Nephron progenitor cell (in vitro differentiated cells): ENCODE measurements at regions not wholly inside any gene's neighbourhood (a gene's known extent, or its start where the extent isn't known, plus 50 kb on each side); places are given as distances from the start of the nearest gene placed in this dataset.

Source experiments
- DNase-seq: peaks from one replicate; pipeline ENCODE4 v3.0.0; 2021
- H3K27ac Mint-ChIP-seq: 2 replicates; pipeline ENCODE4 v1.8.0; 2021; ENCODE audit warnings: mild to moderate bottlenecking, moderate library complexity, mixed read lengths
- H3K27me3 Mint-ChIP-seq: 2 replicates; pipeline ENCODE4 v1.8.0; 2021; ENCODE audit warnings: mild to moderate bottlenecking, low read depth, mixed read lengths; ENCODE audit not compliant: poor library complexity
- H3K36me3 Mint-ChIP-seq: 2 replicates; pipeline ENCODE4 v1.8.0; 2021; ENCODE audit warnings: low read depth, mixed read lengths
- H3K4me1 Mint-ChIP-seq: 2 replicates; pipeline ENCODE4 v1.8.0; 2021; ENCODE audit warnings: mixed read lengths
- H3K4me3 Mint-ChIP-seq: 2 replicates; pipeline ENCODE4 v1.8.0; 2021; ENCODE audit warnings: mild to moderate bottlenecking, moderate library complexity, mixed read lengths
- H3K9me3 Mint-ChIP-seq: 2 replicates; pipeline ENCODE4 v1.8.0; 2021; ENCODE audit warnings: mild to moderate bottlenecking, moderate library complexity, mixed read lengths
- TF ChIP-seq, protein P1 (sequence below): fragments of 200-600 bp; sonication (generic); IDR thresholded peaks from 2 replicates; pipeline ENCODE4 v1.5.0; 2021; ENCODE audit warnings: antibody characterized with exemption

DNA sequence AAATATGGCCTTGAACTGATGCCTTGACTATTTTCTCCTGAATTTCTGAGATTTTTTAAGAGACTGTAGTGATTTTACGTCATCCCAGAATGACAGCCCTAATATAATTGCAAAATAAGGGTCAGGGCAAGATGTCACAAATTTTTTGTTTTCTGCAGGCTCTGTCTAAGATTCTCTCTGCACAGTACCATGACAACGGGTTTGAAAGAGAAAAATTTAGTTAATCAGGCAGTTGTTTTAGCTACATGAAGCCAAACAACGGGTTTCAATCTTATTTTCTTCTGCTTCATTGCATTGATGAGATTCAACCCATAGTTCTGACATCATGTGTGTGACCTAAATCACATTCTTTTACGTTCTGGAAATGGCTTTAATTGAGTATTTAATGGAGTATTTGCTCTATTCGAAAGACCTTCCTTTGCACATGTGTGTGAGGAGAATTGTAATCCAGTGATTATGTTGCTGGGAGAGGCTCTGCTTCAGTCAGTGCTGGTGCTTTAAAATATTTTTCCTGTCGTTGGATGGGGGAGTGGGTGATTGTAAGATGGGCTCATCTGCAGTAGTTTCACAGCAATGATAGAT, 118.0 kb upstream of the RHOBTB1 start:
- no peak for DNase-seq
- no peak overlapping the region for H3K4me3 Mint-ChIP-seq
- no peaks in the 10 kb centered on the region for H3K9me3 Mint-ChIP-seq
- H3K27ac Mint-ChIP-seq = no peak overlapping the region
- peaks cover 23% of the 10 kb centered on the region for H3K4me1 Mint-ChIP-seq
- TF ChIP-seq, protein P1, sequence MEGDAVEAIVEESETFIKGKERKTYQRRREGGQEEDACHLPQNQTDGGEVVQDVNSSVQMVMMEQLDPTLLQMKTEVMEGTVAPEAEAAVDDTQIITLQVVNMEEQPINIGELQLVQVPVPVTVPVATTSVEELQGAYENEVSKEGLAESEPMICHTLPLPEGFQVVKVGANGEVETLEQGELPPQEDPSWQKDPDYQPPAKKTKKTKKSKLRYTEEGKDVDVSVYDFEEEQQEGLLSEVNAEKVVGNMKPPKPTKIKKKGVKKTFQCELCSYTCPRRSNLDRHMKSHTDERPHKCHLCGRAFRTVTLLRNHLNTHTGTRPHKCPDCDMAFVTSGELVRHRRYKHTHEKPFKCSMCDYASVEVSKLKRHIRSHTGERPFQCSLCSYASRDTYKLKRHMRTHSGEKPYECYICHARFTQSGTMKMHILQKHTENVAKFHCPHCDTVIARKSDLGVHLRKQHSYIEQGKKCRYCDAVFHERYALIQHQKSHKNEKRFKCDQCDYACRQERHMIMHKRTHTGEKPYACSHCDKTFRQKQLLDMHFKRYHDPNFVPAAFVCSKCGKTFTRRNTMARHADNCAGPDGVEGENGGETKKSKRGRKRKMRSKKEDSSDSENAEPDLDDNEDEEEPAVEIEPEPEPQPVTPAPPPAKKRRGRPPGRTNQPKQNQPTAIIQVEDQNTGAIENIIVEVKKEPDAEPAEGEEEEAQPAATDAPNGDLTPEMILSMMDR = no peak
- no peaks in the 10 kb centered on the region for H3K27me3 Mint-ChIP-seq
- H3K36me3 Mint-ChIP-seq = no peaks in the 10 kb centered on the region

DNA sequence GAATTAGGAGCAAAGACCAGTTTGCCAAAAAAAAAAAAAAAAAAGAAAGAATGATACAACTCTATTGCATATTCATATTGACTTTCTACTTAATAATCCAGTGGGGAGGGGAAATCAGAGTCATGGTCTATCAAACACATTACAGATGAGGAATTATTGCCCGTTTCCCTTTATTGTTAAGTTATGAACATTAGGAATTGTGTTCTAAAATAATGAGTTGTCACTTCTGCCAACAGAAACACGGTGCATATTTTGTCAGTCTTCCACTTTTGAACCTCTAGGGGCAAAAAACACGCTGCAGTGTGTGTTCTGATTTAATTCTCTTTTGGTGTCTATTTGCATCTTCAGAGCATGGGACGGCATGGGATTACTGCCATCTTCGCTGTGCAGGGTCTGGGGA, 115.7 kb upstream of the RHOBTB1 start:
- Mint-ChIP-seq H3K27me3 (no peaks in the 10 kb centered on the region), H3K4me3 (no peak overlapping the region), H3K4me1 (peaks cover 21% of the 10 kb centered on the region), H3K27ac (no peak overlapping the region), H3K36me3 (no peaks in the 10 kb centered on the region), H3K9me3 (no peaks in the 10 kb centered on the region)
- no peak for DNase-seq
- TF ChIP-seq, protein P1 = no peak

DNA sequence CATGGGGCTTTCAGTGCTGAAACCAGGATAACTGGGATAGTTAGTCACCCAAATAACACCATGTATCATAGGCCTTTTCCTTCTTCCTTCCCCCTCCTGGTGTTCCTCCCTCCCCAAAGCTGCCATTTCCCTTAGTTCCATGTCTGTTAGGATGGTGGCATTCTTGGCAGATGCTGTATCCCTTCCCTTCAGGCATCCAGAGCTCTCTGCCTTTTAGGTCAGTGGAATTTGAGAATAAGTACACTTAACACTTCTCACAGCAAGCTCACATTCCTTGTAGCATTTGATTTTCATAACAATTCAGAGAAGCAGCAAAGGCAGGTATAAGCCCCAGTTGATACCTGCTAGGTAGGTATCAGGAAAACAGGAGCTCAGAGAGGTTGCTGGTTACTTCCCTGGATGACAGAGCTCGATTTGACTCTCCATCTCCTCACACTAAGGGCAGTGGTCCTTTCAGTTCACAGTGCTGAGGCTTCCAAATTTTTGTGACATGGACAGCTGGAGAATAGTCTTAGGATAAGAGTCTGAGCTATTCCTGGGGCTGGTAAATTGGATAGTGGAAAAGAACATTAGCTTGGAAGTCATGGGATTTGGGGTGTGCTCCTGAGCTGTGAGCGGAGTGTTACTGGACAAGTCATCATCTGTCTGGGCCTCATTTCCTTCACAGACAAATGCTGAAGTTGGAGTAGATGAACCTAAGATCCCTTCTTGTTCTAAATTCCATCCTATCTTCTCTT, 108.7 kb upstream of the RHOBTB1 start:
- H3K4me1 Mint-ChIP-seq = peaks cover 2% of the 10 kb centered on the region
- TF ChIP-seq, protein P1 = no peak
- no peaks in the 10 kb centered on the region for H3K36me3 Mint-ChIP-seq
- no peaks in the 10 kb centered on the region for H3K9me3 Mint-ChIP-seq
- no peak overlapping the region for H3K27ac Mint-ChIP-seq
- no peak overlapping the region for H3K4me3 Mint-ChIP-seq
- no peaks in the 10 kb centered on the region for H3K27me3 Mint-ChIP-seq
- DNase-seq = no peak

DNA sequence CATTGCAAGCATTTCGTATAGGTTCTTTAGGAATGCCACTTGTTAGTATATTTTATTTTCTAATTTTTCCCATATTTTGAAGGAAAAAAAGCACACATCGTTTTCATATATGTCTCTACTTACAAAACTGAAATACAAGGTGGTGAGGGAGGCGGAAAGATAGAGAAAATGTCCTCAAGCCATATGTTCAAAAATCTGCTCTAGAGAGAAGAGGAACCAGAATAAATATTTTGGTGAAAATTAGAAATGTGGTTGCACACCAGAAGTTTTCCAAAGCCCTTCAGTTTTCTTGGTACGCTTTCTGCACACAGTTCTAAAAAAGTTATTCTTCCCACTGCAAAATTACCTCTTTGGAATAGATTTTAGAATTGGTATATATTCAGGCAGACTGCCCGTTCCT, 107.4 kb upstream of the RHOBTB1 start:
- Mint-ChIP-seq H3K27ac (no peak overlapping the region), H3K27me3 (no peaks in the 10 kb centered on the region), H3K36me3 (no peaks in the 10 kb centered on the region), H3K4me3 (no peak overlapping the region), H3K4me1 (peaks cover 11% of the 10 kb centered on the region), H3K9me3 (no peaks in the 10 kb centered on the region)
- TF ChIP-seq, protein P1 = no peak
- no peak for DNase-seq

DNA sequence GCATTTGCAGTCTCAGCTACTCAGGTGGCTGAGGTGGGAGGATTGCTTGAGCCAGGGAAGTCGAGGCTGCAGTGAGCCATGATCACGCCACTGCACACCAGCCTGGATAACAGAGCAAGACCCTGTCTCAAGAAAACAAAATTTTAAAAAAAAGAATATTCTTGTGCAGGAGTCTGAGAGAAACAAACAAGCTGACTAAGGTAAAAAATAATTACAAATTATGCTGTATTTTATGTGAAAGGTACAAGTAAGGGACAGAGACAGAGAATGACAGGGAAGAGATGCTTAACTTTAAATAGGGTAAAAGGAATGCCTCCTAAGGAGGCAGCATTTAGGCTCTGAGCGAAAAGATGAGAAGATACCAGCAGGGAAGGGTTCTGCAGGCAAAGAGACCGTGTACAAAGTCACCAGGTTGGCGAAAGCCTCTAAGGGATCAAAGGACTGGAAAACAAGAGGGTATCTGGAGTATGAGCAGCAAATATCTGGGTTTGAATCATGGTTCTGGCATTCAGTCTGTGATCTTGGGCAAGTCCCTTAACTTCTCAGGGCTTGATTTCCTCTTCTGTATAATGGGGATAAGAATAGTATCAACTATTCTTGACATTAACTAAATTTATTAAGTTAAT, 106.2 kb upstream of the RHOBTB1 start:
- Mint-ChIP-seq H3K36me3 (no peaks in the 10 kb centered on the region), H3K9me3 (no peaks in the 10 kb centered on the region), H3K27ac (no peak overlapping the region), H3K4me3 (no peak overlapping the region), H3K27me3 (no peaks in the 10 kb centered on the region), H3K4me1 (peaks cover 11% of the 10 kb centered on the region)
- TF ChIP-seq, protein P1 = no peak
- no peak for DNase-seq
